ENCODE measurements at regions not wholly inside any gene's neighbourhood (a gene's known extent, or its start where the extent isn't known, plus 50 kb on each side); places are given as distances from the start of the nearest gene placed in this dataset.
A peak's percentile ranks its signal among the peaks of the same experiment; 100 is the strongest.

DNA sequence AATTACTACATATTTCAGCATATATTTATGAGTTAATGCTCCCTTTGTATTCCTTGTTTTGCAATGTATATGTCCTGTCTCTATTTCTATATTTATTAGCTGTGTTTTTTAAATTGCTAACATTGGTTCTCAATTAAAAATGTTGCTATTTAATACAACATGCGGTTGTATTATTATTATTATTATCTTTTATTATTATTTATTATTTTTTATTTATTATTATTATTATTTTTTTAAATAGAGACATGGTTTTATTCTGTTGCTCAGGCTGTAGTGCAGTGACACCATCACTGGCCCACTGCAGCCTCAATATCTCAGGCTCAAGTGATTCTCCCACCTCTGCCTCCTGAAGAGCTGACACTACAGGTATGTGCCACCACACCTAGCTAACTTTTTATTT is 1005.9 kb upstream of the ADGRL3 start:
- DNase-seq (ENCODE audit: low spot score) = no peak

DNA sequence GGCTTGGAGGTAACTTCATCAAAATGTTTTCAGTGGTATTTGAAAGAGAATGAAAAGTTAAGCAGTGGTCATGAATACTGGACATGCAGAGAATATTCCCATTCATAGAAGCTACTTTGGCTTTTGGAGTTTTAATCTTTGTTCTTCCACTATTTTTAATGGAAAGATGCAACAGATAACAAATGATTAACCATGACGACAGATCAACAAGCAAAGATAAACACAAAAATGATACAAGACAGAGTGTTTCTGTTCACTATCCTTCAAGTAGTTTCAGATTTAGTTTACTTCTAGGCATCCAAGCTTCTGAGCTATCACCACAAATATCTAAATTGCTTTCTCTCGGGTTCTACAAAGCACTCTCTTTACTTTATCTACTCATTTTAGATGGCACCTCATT is 1004.9 kb upstream of the ADGRL3 start:
- DNase-seq (ENCODE audit: low spot score) = no peak

DNA sequence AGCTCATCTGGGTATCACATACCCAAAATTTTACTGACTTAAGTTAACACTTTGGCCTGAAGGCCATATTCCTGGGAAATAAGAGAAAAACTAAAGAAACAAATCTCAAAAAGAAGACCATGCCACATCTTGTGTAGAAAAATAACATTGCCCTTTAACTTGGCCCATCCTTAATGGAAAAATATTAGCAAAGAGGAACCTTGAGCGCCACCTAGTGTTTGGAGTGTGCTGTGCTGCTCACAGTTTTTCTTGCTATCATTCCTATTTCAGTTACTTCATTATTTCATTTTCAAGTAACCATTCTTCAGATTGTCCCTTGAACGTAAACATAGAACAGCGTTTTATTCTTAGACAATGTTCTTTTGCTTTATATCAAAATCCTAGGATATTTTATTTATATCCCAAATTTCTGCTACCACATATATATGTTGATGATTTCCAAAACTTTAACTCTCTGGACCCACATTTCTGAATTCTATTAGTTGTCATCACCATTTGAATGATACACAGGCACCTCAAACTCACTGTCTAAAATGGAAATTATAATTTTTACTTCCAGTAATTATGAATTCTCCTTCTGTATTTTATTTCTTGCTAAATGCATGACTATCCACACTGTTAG is 999.0 kb upstream of the ADGRL3 start:
- peak; percentile 65 for DNase-seq (ENCODE audit: low spot score)

DNA sequence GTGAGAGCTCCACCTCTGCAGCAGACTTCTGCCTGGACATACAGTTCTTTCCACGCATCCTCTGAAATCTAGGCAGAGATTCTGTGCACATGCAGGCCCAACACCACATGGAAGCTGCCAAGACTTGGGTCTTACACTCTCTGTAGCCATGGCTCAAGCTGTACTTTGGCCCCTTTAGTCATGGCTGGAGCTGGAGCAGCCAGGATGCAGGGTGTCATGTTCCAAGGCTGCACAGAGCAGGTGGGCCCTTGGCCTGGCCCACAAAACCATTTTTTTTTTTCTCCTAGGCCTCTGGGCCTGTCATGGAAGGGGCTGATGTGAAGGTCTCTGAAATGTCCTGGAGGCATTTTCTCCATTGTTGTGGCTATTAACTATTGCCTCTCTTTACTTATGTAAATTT is 990.5 kb upstream of the ADGRL3 start:
- no peak for DNase-seq (ENCODE audit: low spot score)

DNA sequence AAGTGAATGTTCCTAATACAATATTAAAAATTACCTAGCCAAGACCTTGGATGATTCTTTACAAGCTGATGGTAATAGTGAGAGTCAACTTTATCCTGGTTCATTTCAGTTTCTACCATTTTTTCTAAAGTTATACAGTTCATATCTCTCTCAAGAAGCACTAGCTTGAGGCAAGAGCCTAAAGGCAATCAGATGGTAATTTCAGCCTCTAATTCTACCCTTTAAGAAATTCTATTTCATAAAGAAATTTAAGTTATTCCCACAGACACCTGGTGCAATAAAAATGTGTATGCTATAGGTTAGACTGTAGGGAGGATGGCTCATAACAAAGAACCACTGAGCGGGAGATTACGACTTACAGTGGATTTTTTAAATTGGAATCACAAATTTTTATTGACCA is 984.2 kb upstream of the ADGRL3 start:
- no peak for DNase-seq (ENCODE audit: low spot score)

DNA sequence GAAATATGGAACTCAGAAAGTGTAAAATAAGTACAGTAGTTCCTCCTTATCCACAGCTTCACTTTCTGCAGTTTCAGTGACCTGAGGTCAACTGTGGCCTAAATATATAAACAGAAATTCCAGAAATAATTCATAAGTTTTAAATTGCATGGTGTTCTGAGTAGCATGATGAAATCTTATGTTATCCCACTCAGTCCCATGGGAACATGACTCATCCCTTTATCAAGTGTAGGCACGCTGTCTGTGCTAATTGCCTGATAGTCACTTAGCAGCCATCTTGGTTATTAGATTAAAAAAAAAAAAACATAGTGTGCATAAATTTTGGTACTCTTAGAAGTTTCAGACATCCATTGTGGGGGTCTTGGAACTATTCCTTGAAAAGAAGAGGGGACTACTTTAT is 983.4 kb upstream of the ADGRL3 start:
- no peak for DNase-seq (ENCODE audit: low spot score)

DNA sequence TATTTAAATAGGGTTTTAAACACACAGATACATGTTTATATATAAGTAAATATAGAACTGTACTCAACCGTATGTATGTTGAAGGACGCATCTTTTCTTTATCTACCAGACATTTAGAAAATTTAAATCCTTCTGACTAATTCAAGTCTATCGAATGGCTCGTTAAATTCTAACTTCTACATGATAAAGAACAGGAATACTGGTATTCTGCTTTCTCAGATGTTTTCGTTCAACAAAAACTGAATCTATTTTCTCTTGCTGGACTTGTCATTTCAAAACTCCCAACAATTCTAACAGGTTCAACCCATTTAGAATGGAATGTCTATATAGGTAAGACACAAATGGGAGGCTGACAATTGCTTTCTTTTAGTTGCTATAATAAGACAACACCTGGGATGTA is 978.3 kb upstream of the ADGRL3 start:
- no peak for DNase-seq (ENCODE audit: low spot score)

DNA sequence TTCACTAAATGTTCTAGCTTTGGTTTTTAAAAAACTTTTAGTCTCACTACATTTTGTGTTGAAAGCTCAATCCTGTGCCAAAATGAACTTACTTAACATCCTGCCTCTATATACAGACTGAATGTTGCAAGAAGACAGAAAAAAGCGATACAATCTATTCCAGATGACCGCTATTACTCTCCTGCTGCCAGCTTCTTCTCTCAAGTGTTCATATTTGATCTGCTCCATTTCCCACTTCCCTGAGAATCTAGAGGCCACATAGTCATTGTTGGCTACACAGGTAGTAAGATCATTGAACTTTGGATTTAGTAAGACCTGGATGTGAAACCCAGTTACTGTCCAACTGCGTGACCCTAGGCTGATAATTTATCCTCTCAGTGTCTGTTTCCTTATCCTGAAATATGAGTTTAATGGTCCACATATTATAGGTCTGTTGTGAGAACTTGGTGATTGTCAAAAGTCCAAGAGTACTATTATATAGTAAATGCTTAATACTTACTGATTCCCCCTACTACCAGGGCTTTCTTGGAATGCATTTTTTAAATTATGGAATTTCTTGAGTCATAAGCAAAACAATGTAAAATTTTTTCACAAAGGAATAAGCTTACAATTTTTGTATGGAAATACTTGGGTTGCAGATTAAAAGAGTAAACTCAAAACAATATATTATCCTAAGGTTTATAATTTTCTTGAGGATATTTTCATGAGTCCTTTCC is 976.8 kb upstream of the ADGRL3 start:
- DNase-seq (ENCODE audit: low spot score) = no peak

DNA sequence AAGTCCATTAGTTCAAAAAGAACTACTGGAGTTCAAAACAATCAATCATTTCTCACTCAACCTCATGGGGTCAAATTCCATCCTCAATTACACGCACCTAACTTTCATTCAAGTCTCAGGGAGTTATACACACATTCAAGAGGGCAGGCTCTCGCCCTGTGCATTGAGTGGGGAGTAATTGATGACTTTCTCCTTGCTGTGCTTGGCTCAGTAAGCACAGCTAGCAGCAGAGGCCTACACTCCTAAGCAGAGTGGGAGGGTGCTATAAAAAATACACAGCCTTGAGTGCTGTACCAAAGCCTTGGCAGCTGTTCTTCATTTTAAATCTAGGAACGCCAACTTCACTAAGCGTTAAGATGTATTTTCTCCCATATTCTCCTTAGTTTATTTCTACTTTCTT is 958.3 kb upstream of the ADGRL3 start:
- no peak for DNase-seq (ENCODE audit: low spot score)

DNA sequence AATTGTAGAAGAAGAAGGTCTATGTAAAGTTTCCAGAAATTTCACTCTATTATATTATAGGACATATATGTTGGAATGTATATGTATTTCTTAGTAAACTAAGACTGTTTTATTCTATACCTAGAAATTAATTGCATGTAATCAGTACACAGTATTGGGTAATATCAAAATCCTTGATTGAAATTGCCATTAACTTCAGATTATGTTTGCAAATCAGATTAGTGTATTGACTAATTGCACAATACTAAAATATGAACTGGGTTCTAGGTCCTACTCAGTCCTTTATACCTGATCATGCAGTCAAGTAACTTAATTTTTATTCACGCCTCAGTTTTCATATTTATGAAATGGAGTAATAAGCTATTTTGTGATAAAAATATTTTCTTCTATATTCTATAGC is 950.3 kb upstream of the ADGRL3 start:
- no peak for DNase-seq (ENCODE audit: low spot score)

DNA sequence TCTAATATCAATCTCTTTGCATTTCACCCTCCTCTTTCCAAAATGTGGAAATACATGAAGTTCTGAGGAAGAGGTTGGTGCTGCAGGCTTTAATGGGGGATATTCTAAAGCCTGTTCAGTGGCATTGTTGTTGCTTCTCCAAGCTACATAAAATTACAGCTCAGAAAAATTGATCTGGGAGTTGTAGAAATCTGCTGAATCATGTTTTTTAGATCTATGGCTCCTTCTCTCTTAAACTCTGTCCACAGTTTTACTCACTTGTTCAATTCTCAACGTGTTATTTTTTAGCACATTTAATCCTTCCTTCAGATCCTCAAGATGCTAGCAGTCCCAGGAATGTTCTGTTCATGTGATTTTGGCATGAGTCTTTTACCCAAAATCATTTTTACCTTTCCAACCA is 949.5 kb upstream of the ADGRL3 start:
- no peak for DNase-seq (ENCODE audit: low spot score)

DNA sequence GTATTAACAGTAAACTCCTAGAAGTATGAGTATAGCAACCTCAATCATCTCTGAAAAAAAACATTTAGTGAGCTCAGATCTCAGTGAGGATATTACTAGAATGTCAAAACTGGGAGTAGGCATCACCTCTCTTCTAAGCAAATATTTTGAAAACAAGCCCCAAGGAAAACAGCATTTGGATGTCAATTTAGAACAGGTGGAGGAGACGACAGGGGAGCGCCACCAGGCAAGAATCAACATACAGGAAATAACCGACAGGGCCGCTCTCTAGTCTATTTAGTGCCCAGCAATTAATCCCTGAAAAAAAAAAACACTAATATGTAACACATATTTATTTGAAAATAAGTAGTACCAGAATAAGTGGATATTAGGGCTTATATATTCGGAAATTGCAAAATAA is 940.3 kb upstream of the ADGRL3 start:
- DNase-seq (ENCODE audit: low spot score) = no peak

DNA sequence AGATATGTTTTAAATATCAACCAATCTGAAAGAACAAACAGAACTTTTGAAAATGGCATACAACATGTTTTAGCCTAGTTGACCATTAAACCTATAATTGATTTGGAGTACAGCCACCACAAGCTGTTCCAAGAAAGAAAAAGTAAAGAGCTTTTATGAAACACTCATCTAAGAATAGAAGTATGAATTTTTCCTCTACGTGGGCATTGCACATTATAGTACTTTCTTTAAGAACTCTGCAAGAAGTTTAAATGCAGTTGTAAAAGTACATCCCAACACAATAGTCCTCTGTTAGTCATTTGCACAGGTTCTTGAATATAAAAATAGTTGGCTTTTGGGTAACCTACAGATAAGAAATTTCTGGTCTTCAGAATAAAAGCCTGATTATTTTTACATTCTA is 933.6 kb upstream of the ADGRL3 start:
- no peak for DNase-seq (ENCODE audit: low spot score)

DNA sequence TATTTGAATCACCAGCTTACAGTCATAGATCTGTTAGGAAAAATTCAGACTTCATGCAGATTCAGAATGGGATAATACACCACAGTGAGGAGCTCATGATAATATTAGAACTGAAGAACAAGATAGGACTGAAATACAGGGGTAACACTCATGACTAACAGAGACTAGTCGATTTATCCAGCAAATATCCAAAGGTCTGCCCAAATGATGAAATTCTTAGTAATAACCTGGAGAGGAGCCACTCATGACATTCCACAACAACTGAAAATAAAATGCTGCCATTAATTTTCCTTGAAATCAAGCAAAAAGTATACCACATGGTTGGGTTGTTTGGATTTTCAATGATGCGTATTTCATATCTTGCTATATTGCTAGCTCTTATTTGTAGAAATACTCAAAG is 903.7 kb upstream of the ADGRL3 start:
- DNase-seq (ENCODE audit: low spot score) = no peak

DNA sequence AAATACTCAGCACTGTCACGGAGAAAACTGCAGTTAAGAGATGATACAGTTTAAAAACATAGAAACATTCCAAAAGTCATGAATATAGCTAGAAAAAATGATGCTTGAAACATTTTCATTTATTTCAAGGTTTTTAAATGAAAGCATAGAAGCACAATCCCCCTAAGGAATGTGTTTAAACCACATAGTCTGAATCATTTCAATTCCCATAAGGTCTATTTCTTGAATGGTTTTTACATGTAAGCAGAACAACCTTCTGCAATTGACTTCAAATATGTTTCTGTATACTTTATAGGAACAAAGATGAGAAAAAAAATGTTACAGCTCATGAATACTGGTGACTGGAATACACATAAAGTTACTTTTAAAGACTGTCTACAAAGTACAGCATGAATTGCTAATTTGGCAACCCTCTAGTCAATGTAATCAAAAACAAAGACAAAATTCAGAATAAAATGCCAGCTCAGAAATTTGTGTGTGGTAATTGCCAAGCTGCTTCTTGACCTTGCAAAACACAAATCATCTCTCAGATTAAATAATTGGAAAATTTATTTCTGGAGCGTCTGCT is 886.4 kb upstream of the ADGRL3 start:
- no peak for DNase-seq (ENCODE audit: low spot score)

DNA sequence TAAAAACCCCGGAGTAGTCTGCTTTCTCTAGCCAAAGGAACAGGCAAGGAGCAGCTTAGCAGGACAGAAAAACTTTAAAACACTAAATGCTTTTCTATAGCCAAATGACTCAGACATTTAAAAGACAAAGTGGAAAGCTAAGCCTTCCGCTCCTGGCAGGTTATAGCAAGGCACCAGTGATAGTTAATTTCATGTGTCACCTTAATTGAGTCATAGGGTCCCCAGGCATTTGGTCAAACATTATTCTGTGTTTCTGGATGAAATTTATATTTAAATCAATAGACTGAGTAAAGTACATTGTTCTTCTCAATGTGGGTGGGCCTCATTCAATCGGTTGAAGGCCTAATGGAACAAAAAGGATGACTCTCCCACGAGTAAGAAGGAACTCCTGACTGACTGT is 885.7 kb upstream of the ADGRL3 start:
- DNase-seq (ENCODE audit: low spot score) = no peak

DNA sequence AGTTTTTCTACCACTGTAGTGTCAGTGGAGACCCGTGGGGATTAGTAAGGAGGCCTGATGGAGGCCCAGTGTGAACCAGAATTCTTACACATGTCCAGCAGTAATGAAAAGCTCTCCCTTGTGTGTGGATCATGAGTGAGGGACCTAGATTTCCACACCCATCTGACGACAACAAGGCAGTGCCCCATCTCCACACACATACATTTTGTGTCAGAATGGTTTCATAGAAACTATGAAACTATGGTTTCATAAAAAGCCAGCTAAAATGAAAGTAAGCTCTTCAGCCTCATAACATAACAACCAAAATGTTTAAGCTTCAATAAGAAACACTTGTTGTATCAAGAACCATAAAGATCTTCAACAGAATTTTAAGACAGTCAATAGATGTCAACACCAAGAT is 884.5 kb upstream of the ADGRL3 start:
- DNase-seq (ENCODE audit: low spot score) = no peak

DNA sequence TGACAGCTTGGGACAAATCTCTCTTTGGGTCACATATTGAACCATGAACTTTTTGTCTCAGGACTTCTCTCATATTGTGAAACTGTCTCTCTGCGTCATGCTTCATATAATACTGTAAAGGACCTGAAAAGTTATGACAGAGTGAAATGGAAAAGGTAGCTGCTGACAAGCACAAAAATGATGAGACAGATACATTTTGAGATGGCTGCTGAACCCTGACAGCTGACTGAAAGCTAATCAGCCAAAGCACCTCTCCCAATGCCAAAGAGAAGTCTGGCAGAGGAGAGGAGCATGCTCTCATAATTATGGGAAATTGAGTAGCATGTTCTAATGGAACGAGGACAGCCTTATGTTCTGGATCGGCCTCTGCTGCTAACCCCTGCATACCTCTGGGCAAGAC is 873.4 kb upstream of the ADGRL3 start:
- DNase-seq (ENCODE audit: low spot score) = no peak

DNA sequence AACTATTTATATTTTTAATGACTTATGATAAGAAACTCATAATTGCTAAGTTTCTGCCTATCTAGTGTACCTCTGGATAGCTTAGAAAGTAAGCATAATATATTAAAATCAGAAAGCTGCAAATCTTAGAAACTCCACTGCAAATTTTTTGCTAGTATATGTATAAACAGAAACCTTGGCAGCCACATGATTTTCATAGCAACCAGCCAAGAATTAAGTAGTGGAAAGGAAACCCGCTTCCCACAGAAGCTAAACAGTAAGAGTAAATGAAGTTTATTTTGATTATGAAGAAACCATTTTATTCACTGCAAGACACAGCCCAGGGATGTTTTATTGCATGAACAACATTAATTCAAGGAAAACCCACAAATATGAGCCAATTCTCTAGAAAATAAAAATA is 872.5 kb upstream of the ADGRL3 start:
- DNase-seq (ENCODE audit: low spot score) = no peak

DNA sequence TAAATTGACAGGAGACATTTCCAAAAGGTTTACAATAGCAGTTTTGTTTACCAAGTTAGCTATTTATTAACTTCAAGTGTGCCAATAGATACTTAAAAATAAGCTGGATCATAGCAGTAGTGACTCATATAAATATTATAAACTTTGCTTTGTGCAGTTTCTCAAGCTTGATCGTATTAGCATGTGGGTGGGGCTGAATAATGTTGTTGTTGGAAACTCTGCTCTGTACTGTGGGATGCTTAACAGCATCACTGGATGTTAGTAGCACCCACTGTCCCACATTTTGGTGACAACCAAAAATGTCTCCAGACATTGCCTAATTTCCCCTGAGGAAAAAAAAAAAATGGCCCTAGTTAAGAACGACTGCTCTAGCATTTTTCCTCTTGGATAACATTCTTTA is 855.2 kb upstream of the ADGRL3 start:
- DNase-seq (ENCODE audit: low spot score) = no peak

DNA sequence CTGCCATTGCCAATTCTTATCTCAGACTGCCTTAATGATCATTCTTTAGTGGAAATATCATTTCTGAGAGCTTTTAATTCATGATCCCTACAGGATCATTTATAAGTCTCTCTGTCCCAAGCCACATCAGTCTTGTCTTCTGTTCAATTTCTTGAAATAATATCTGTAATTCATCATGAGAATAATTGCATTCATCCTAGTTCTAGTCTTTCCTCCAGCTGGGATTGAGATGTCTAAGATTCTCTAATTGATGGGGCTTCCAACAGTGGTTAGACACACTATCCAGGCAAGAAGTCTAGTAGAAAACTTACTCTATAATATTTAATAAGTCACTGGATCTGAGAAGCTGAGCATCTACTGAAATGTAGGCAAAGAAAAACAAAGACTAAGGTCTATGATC is 854.7 kb upstream of the ADGRL3 start:
- DNase-seq (ENCODE audit: low spot score) = no peak

DNA sequence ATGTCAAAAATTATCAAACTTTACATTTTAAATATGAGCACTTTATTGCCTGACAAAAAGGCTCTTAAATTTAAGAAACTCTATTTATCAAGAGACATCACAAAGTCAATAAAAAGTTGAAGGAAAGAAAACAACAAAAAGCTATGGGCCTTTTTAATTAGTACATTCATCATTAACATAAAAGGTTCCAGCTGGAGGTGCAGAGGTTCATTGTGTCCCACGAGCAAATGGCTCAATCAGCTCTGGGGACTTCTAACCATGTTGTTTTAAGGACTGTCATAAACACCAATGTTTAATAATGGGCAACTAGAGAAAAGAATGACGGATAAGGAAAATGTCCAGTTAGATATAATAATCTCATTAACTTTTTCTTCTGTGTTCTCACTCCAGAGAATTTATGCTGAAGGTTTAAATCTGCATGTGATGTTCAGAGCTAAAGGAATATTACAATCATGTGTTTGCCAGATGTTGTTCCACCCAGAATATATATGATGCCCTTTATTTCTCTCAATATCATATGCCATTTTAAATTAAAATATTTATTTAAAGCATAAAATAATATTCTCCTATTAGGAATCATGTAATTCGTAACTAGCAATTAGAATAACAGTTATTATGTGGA is 840.3 kb upstream of the ADGRL3 start:
- no peak for DNase-seq (ENCODE audit: low spot score)

DNA sequence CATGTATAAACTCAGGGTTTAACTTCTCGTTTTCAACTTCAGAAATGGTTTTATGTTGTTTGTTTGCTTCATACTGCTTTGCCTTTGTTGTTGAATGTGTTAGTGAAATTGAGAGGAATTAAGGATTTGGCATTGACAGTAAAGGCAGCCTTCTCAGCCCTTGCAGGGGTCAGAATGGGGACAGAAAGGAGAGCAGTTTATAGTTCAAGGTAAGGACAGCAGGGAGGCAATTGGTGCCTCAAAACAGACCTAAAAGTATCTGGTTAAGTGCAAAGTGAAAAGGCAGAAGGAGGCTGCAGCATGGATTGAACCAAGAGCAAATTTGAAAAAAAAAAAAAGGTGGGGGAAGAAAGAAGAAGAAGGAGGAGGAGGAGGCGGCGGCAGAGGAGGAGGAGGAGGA is 835.0 kb upstream of the ADGRL3 start:
- DNase-seq (ENCODE audit: low spot score) = no peak

DNA sequence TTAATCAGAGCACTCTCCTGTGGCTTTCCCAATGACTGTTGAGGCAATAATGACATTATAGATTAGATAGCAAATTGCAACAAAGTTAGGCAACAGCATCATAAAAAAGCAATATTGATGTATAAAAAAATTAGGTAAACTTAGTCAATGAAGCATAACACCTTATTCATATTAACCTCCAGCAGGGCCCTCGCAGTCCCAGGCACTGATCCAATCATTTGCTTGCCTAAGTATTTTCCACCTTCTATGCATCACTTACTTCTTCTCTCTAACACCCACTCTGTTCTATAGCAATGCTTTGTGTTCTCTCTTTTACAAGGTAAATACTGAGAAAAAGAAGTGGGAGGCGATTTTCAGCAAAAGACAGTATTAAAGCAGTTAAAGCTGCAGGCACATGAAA is 833.5 kb upstream of the ADGRL3 start:
- DNase-seq (ENCODE audit: low spot score) = no peak
